ENCODE measurements at regions not wholly inside any gene's neighbourhood (a gene's known extent, or its start where the extent isn't known, plus 50 kb on each side); places are given as distances from the start of the nearest gene placed in this dataset.

- TF ChIP-seq CUX1 (IDR thresholded peaks at IDR 0.05; ENCODE audit: insufficient replicate concordance, low read depth, low read length) = no peak
- no peak for TF ChIP-seq IKZF2 (IDR thresholded peaks at IDR 0.05)
- no peak for TF ChIP-seq BACH1 (IDR thresholded peaks at IDR 0.05; ENCODE audit: borderline replicate concordance)
- no peak for TF ChIP-seq POLR2A (IDR thresholded peaks at IDR 0.05; ENCODE audit: low read depth, low read length)
- no peak for TF ChIP-seq ZSCAN29 (IDR thresholded peaks at IDR 0.05)
These were observed 128.6 kb upstream of the DLG1 start (continued) for GRCh38 chr3:197427021-197427420.

GRCh38 chr3:197426121-197426566 is 127.7 kb upstream of the DLG1 start:
- no peak for FAIRE-seq
- no peak for TF ChIP-seq MYC (IDR thresholded peaks at IDR 0.05; ENCODE audit: insufficient read depth, insufficient read length, insufficient replicate concordance, low read length, severe bottlenecking)
- TF ChIP-seq ZNF622 (IDR thresholded peaks at IDR 0.05) = no peak
- no peak for TF ChIP-seq ZNF217 (IDR thresholded peaks at IDR 0.05)
- no peak for TF ChIP-seq NFYB (IDR thresholded peaks at IDR 0.05; ENCODE audit: insufficient read depth, low read depth, low read length)
- no peak for TF ChIP-seq ZBTB11 (CRISPR knock-in tag; IDR thresholded peaks at IDR 0.05)
- no peak for TF ChIP-seq TCF12 (IDR thresholded peaks at IDR 0.05; ENCODE audit: low read depth, low read length)
- no peak for TF ChIP-seq ATF7 (IDR thresholded peaks at IDR 0.05; ENCODE audit: low read depth)
- 66% methylated on average over 6 of the region's 6 CpGs for WGBS (ENCODE audit: insufficient coverage, insufficient replicate concordance, low lambda C conversion rate, missing lambda C conversion rate)
- ChIA-PET CTCF (no interaction called here), RAD21 (ENCODE audit: unreplicated experiment) (interaction anchor here (0.8 kb wide), 1 partner anchor 174 kb away, joined by 4 read pairs; no protein-coding TSS in a partner anchor), POLR2A (interaction anchor here (1.2 kb wide), 1 partner anchor 31 kb away, joined by 3 read pairs; no protein-coding TSS in a partner anchor), SMC1A (ENCODE audit: uncharacterized antibody, unreplicated experiment) (interaction anchor here (0.5 to 1.6 kb wide), 2 partner anchors 18 to 1353 kb away, joined by 3 read pairs; no protein-coding TSS in a partner anchor)
- intact Hi-C loops (cut with micrococcal nuclease; ENCODE audit: unreplicated experiment) = no loop called here
- no peak overlapping the region for H3K9ac ChIP-seq (ENCODE audit: control insufficient read depth, insufficient read depth, low read length)
- H3K9me3 ChIP-seq (replicated peaks; ENCODE audit: control insufficient read depth, insufficient read depth, low read length) = no peaks in the 10 kb centered on the region
- no peak overlapping the region for H3K27ac ChIP-seq (ENCODE audit: control insufficient read depth, insufficient read depth)
- H4K20me1 ChIP-seq (ENCODE audit: control insufficient read depth, insufficient read depth) = no peaks in the 10 kb centered on the region
- no peak for DNase-seq (ENCODE audit: low read depth, low spot score)
- H3K4me1 ChIP-seq (ENCODE audit: control insufficient read depth, insufficient read depth, low read length) = no peaks in the 10 kb centered on the region
- H3K36me3 ChIP-seq (ENCODE audit: control insufficient read depth in 2 of 2, insufficient read depth in 2 of 2, low read length in 1 of 2) = no peaks in the 10 kb centered on the region
- ATAC-seq = no peak
- no peak overlapping the region for H2AFZ ChIP-seq (ENCODE audit: control insufficient read depth, low read depth, low read length)
- H3K4me2 ChIP-seq (ENCODE audit: control insufficient read depth, insufficient read depth) = no peak overlapping the region
- no peak overlapping the region for H3K4me3 ChIP-seq
- H3K79me2 ChIP-seq (ENCODE audit: control insufficient read depth, insufficient read depth, low read length) = no peaks in the 10 kb centered on the region
- H3K27me3 ChIP-seq (replicated peaks in 1 of 2; ENCODE audit: control insufficient read depth in 2 of 2, insufficient read depth in 2 of 2, low read length in 1 of 2) = no peaks in the 10 kb centered on the region
- BruUV-seq (replicated peaks) = no TSS peak
- in situ Hi-C loops (cut with MboI) = no loop called here

All from GM12878 (cell line).